Stimulated activated CD4-positive, alpha-beta T cell treated with anti-CD3 and anti-CD28 coated beads, Interleukin-15, amount 100 ng/mL, for 1 hour (primary cell): ENCODE measurements at regions not wholly inside any gene's neighbourhood (a gene's known extent, or its start where the extent isn't known, plus 50 kb on each side); places are given as distances from the start of the nearest gene placed in this dataset.
"Not testable (repeated sequence)": the region's sequence is repeated elsewhere in the genome, so short reads cannot be mapped to it uniquely, and the experiment has no call there.

Source experiments
- DNase-seq, 2 donors: peaks; one replicate each; pipeline ENCODE4 v3.0.0-alpha.2; 2020; ENCODE audit warnings: low read depth in 1 of 2, low spot score in 1 of 2

DNA sequence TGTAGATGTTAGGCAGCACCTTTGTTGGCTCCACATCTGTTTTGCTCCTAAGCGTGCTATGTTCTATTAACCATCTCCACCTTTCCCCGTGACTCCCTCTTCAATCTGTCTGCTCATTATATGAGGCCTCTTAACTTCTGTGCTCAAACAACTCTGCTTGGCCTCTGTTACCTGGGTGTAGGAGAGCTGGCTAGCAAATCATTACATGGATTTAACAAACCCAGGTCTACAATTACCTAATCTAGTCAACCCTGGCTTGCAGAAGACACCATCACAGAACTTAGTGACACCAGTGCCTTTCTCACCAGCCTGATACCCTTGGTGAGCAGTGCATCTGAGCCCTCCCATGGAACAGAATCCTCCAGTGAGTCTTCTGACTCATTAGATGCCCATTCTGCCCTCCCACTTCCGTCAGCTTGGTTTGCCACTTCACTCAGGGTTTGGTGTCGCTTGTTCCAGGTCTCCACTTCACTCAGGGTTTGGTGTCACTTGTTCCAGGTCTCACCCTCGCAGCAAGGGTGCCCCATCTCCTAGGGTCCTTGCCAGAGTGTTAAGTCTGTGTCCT, 92.0 kb upstream of the KIF26B start:
- no peak for DNase-seq

DNA sequence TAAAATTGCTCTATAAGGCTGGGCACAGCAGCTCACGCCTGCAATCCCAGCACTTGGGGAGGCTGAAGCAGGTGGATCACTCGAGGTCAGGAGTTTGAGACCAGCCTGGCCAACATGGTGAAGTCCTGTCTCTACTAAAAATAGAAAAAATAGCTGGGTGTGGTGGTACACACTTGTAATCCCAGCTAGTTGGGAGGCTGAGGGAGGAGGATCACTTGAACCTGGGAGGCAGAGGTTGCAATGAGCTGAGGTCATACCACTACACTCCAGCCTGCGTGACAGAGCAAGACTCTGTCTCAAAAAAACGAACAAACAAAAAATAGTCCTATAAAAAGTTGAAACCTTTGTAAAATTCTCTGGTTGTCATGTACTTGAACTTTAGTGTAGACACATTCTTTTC, 93.0 kb upstream of the KIF26B start:
- DNase-seq = not testable (repeated sequence)

DNA sequence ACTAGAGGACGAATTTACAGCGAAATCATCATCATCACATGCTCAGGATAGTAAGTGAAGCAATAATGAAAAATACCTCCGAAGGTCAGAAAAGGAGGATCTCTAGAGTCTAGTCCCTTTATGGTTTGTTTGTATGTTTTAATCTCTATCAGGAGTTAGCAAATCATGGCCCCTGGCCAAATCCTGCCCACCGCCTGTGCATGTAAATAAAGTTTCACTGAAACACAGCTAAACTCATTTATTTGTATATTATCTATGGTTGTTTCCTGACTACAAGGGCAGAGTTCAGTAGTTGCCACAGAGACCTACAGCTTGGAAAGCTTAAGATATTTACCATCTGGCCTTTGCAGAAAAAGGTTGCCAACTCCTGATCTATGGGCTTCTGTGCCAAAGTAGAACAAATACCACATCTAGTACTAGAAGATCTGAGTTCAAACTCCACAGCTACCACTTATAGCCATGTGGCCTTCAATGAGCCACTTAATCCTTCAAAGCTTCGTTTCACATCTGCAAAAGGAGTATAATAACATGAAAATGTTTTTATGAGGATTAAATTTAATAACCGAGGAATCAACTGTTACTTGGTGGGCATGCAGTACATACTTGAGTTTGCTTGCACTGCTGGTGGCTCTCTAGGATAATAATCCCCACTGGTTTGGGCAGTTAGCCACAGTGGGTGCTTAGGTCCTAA, 94.0 kb upstream of the KIF26B start:
- no peak for DNase-seq

- no peak for DNase-seq
Measured at GRCh38 chr1:245059806-245060424, 94.9 kb upstream of the KIF26B start.

- DNase-seq = no peak
Measured at GRCh38 chr1:245058882-245059281, 95.9 kb upstream of the KIF26B start.

GRCh38 chr1:245058436-245058835, 96.3 kb upstream of the KIF26B start:
- no peak for DNase-seq

- DNase-seq = no peak
Measured at GRCh38 chr1:245056913-245057312, 97.9 kb upstream of the KIF26B start.

GRCh38 chr1:245056296-245056695, 98.5 kb upstream of the KIF26B start:
- not testable (repeated sequence) for DNase-seq

- DNase-seq = no peak
Measured at GRCh38 chr1:245055752-245056151, 99.0 kb upstream of the KIF26B start.

- no peak for DNase-seq
Measured at GRCh38 chr1:245054507-245055270, 100.1 kb upstream of the KIF26B start.

- no peak for DNase-seq
Measured at GRCh38 chr1:245054105-245054504, 100.7 kb upstream of the KIF26B start.

GRCh38 chr1:245052258-245052657, 102.5 kb upstream of the KIF26B start:
- DNase-seq = no peak

- DNase-seq = no peak
Measured at GRCh38 chr1:245051349-245052221, 103.2 kb upstream of the KIF26B start.

DNA sequence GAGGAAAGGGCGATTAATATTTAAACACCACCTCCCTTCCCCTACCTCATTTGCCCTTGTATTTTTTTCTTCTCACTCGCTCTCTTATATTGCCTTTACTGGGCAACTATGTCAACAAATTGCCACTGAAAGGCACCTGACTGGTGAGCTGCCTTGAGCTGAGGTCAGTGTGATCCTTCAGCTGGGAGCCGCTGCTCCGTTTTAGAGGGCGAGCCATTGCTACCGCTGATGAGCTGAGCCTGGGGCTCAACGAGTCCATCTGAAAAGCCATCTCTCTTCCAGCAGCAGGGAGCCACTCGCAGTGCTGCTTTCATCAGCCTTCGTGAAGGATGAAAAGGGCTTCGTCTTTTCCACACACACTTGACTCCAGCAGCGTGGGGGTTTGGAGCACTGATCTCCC, 108.0 kb upstream of the KIF26B start:
- DNase-seq = no peak

GRCh38 chr1:245046315-245046714, 108.5 kb upstream of the KIF26B start:
- DNase-seq = no peak

- DNase-seq = no peak
Measured at GRCh38 chr1:245045087-245045881, 109.5 kb upstream of the KIF26B start.

- DNase-seq = no peak
Measured at GRCh38 chr1:245043611-245043940, 111.2 kb upstream of the KIF26B start.

GRCh38 chr1:245041058-245041698, 113.6 kb upstream of the KIF26B start:
- DNase-seq = no peak

DNA sequence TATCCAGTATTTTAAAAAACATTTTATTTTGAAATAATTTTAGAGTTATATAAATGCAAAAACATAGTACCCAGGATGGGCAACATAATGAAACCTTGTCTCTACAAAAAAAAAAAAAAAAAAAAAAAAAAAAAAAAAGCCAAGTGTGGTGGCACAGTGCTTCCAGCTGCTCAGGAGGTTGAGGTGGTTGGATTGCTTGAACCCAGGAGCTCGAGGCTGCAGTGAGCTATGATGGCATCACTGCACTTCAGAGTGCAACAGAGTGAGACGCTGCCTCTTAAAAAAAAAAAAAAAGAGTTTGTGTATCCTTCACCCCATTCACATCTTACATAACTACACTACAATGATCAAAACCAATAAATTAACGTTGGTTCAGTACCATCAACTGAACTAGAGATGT, 115.6 kb upstream of the KIF26B start:
- DNase-seq = no peak

DNA sequence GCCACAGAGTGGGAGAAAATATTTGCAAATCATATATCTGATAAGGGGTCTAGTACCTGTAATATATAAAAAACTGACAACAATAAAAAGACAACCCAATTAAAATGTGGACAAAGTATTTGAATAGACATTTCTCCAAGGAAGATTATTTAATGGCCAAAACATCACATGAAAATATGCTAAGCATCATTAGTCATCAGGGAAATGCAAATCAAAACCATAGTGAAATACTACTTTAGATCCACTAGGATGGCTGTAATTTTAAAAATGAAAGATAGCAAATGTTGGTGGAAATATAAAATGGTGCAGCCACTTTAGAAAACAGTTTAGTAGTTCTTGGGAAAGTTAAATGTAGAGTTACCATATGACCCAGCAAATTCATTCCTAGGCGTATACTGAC, 118.7 kb upstream of the KIF26B start:
- DNase-seq = no peak
